Vagina (tissue), 2 donors: ENCODE measurements at regions not wholly inside any gene's neighbourhood (a gene's known extent, or its start where the extent isn't known, plus 50 kb on each side); places are given as distances from the start of the nearest gene placed in this dataset.

Source experiments
- CTCF ChIP-seq, 3 experiments: fragments of 450-650 bp in 2 of 3; fragments of 200-600 bp in 1 of 3; sonication (generic) in 1 of 3; IDR thresholded peaks; one replicate each; pipeline ENCODE4 v1.5.1; 2017 to 2019; ENCODE audit warnings: antibody characterized with exemption in 3 of 3, mild to moderate bottlenecking in 2 of 3, moderate library complexity in 2 of 3
- POLR2AphosphoS5 ChIP-seq, 2 donors: sonication (generic); formaldehyde crosslinking; IDR thresholded peaks; one replicate each; pipeline ENCODE4 v1.9.0; 2017; ENCODE audit warnings: antibody characterized with exemption in 2 of 2, mild to moderate bottlenecking in 2 of 2, low read depth in 1 of 2; ENCODE audit not compliant: insufficient read depth in 1 of 2

- TF ChIP-seq CTCF (IDR thresholded peaks at IDR 0.05): no peak
- no peak for TF ChIP-seq POLR2AphosphoS5 (IDR thresholded peaks at IDR 0.05; ENCODE audit: insufficient read depth in 1 of 2, low read depth in 1 of 2)
Observed at GRCh38 chr1:102098536-102098935, 101.8 kb upstream of the OLFM3 start.
